ENCODE measurements at regions not wholly inside any gene's neighbourhood (a gene's known extent, or its start where the extent isn't known, plus 50 kb on each side); places are given as distances from the start of the nearest gene placed in this dataset.

GRCh38 chr6:2524090-2524489 is 226.6 kb downstream of the MYLK4 start:
- TF ChIP-seq SUZ12 (IDR thresholded peaks at IDR 0.05; ENCODE audit: extremely low read depth, insufficient read depth, insufficient read length) = no peak
- TF ChIP-seq YY1 (IDR thresholded peaks at IDR 0.05; ENCODE audit: insufficient read depth, insufficient read length) = no peak
- TF ChIP-seq ZNF274 (IDR thresholded peaks at IDR 0.05; ENCODE audit: low read depth, low read length) = no peak
- Histone ChIP-seq H3K9ac (ENCODE audit: insufficient read length, low read depth) (no peak overlapping the region), H3K9me3 (ENCODE audit: insufficient read depth, low read length) (peaks cover 20% of the 10 kb centered on the region), H3K36me3 (ENCODE audit: insufficient read depth, insufficient read length, low read length) (no peaks in the 10 kb centered on the region), H3K4me3 (ENCODE audit: insufficient read length, low read depth) (no peak overlapping the region), H3K4me1 (ENCODE audit: insufficient read depth, insufficient read length) (no peaks in the 10 kb centered on the region), H3K27me3 (ENCODE audit: insufficient read depth, insufficient read length) (no peaks in the 10 kb centered on the region)
- DNase-seq (ENCODE audit: low read depth, low spot score) = peak; percentile 13

DNA sequence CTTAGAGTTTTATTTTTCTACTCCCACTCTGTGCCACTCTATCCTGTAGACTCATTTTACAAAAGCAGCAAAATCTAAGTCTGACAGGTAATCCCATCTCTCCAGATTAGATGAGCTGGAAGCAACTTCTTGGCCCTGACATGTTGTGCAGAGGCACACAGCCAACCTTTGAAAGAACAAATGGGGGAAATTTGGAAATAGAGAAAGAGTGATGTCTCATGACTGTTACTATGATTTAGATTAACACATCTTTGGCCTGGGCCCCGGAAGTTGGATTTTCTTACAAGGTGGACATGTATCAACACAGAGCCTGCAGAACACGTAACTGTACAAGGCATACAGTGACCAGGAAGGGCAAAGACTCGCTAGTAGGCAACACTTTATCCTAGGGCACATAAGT is 227.7 kb downstream of the MYLK4 start:
- Histone ChIP-seq H3K9me3 (ENCODE audit: insufficient read depth, low read length) (peaks cover 25% of the 10 kb centered on the region), H3K9ac (ENCODE audit: insufficient read length, low read depth) (no peak overlapping the region), H3K4me3 (ENCODE audit: insufficient read length, low read depth) (no peak overlapping the region), H3K36me3 (ENCODE audit: insufficient read depth, insufficient read length, low read length) (no peaks in the 10 kb centered on the region), H3K27me3 (ENCODE audit: insufficient read depth, insufficient read length) (no peaks in the 10 kb centered on the region), H3K4me1 (ENCODE audit: insufficient read depth, insufficient read length) (no peaks in the 10 kb centered on the region)
- TF ChIP-seq SUZ12 (IDR thresholded peaks at IDR 0.05; ENCODE audit: extremely low read depth, insufficient read depth, insufficient read length) (no peak), ZNF274 (IDR thresholded peaks at IDR 0.05; ENCODE audit: low read depth, low read length) (no peak), YY1 (IDR thresholded peaks at IDR 0.05; ENCODE audit: insufficient read depth, insufficient read length) (no peak)
- DNase-seq (ENCODE audit: low read depth, low spot score) = no peak

DNA sequence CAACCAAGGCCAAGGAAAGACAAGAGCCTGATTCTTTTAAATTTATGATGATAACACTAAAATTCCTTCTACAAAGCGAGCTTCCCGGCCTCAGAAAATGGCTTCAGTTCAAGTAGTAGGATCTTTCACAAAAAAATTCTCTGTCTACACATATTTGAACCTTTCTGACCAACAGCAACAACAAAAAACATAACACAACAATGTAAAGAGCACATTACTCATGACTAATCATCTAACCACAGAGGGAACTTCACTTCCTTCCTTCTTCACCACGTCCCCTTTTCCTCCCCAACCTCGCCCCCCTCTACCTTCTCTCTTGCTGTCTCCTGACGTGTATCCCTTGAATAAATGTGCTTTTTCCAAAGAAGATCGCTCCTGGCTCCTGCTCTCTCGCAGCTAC is 228.2 kb downstream of the MYLK4 start:
- DNase-seq (ENCODE audit: low read depth, low spot score) = no peak
- H3K9me3 ChIP-seq (ENCODE audit: insufficient read depth, low read length) = peaks cover 25% of the 10 kb centered on the region
- no peaks in the 10 kb centered on the region for H3K36me3 ChIP-seq (ENCODE audit: insufficient read depth, insufficient read length, low read length)
- no peaks in the 10 kb centered on the region for H3K4me1 ChIP-seq (ENCODE audit: insufficient read depth, insufficient read length)
- no peaks in the 10 kb centered on the region for H3K27me3 ChIP-seq (ENCODE audit: insufficient read depth, insufficient read length)
- H3K4me3 ChIP-seq (ENCODE audit: insufficient read length, low read depth) = no peak overlapping the region
- no peak overlapping the region for H3K9ac ChIP-seq (ENCODE audit: insufficient read length, low read depth)
- no peak for TF ChIP-seq SUZ12 (IDR thresholded peaks at IDR 0.05; ENCODE audit: extremely low read depth, insufficient read depth, insufficient read length)
- TF ChIP-seq ZNF274 (IDR thresholded peaks at IDR 0.05; ENCODE audit: low read depth, low read length) = no peak
- TF ChIP-seq YY1 (IDR thresholded peaks at IDR 0.05; ENCODE audit: insufficient read depth, insufficient read length) = no peak

GRCh38 chr6:2517855-2518473 is 232.8 kb downstream of the MYLK4 start:
- TF ChIP-seq SUZ12 (IDR thresholded peaks at IDR 0.05; ENCODE audit: extremely low read depth, insufficient read depth, insufficient read length) (no peak), ZNF274 (IDR thresholded peaks at IDR 0.05; ENCODE audit: low read depth, low read length) (no peak), YY1 (IDR thresholded peaks at IDR 0.05; ENCODE audit: insufficient read depth, insufficient read length) (no peak)
- peaks cover 20% of the 10 kb centered on the region for H3K9me3 ChIP-seq (ENCODE audit: insufficient read depth, low read length)
- no peaks in the 10 kb centered on the region for H3K36me3 ChIP-seq (ENCODE audit: insufficient read depth, insufficient read length, low read length)
- DNase-seq (ENCODE audit: low read depth, low spot score) = no peak
- no peaks in the 10 kb centered on the region for H3K4me1 ChIP-seq (ENCODE audit: insufficient read depth, insufficient read length)
- H3K4me3 ChIP-seq (ENCODE audit: insufficient read length, low read depth) = no peak overlapping the region
- no peak overlapping the region for H3K9ac ChIP-seq (ENCODE audit: insufficient read length, low read depth)
- no peaks in the 10 kb centered on the region for H3K27me3 ChIP-seq (ENCODE audit: insufficient read depth, insufficient read length)

- H3K4me3 ChIP-seq (ENCODE audit: insufficient read length, low read depth) = no peak overlapping the region
- no peak for TF ChIP-seq SUZ12 (IDR thresholded peaks at IDR 0.05; ENCODE audit: extremely low read depth, insufficient read depth, insufficient read length)
- DNase-seq (ENCODE audit: low read depth, low spot score) = no peak
- peaks cover 20% of the 10 kb centered on the region for H3K9me3 ChIP-seq (ENCODE audit: insufficient read depth, low read length)
- H3K36me3 ChIP-seq (ENCODE audit: insufficient read depth, insufficient read length, low read length) = no peaks in the 10 kb centered on the region
- H3K9ac ChIP-seq (ENCODE audit: insufficient read length, low read depth) = no peak overlapping the region
- no peaks in the 10 kb centered on the region for H3K27me3 ChIP-seq (ENCODE audit: insufficient read depth, insufficient read length)
- no peaks in the 10 kb centered on the region for H3K4me1 ChIP-seq (ENCODE audit: insufficient read depth, insufficient read length)
These were observed 233.3 kb downstream of the MYLK4 start for GRCh38 chr6:2517401-2517800.

- H3K4me1 ChIP-seq (ENCODE audit: insufficient read depth, insufficient read length) = no peaks in the 10 kb centered on the region
- no peak overlapping the region for H3K9ac ChIP-seq (ENCODE audit: insufficient read length, low read depth)
- H3K9me3 ChIP-seq (ENCODE audit: insufficient read depth, low read length) = peaks cover 20% of the 10 kb centered on the region
- no peak for TF ChIP-seq SUZ12 (IDR thresholded peaks at IDR 0.05; ENCODE audit: extremely low read depth, insufficient read depth, insufficient read length)
- no peak for TF ChIP-seq ZNF274 (IDR thresholded peaks at IDR 0.05; ENCODE audit: low read depth, low read length)
- no peak for TF ChIP-seq YY1 (IDR thresholded peaks at IDR 0.05; ENCODE audit: insufficient read depth, insufficient read length)
- no peak overlapping the region for H3K4me3 ChIP-seq (ENCODE audit: insufficient read length, low read depth)
- no peaks in the 10 kb centered on the region for H3K36me3 ChIP-seq (ENCODE audit: insufficient read depth, insufficient read length, low read length)
- H3K27me3 ChIP-seq (ENCODE audit: insufficient read depth, insufficient read length) = no peaks in the 10 kb centered on the region
- no peak for DNase-seq (ENCODE audit: low read depth, low spot score)
These were observed 234.7 kb downstream of the MYLK4 start for GRCh38 chr6:2516059-2516458.

GRCh38 chr6:2514965-2515543 is 235.7 kb downstream of the MYLK4 start:
- H3K27me3 ChIP-seq (ENCODE audit: insufficient read depth, insufficient read length) = no peaks in the 10 kb centered on the region
- H3K4me1 ChIP-seq (ENCODE audit: insufficient read depth, insufficient read length) = no peaks in the 10 kb centered on the region
- no peak for DNase-seq (ENCODE audit: low read depth, low spot score)
- H3K4me3 ChIP-seq (ENCODE audit: insufficient read length, low read depth) = no peak overlapping the region
- no peaks in the 10 kb centered on the region for H3K36me3 ChIP-seq (ENCODE audit: insufficient read depth, insufficient read length, low read length)
- TF ChIP-seq YY1 (IDR thresholded peaks at IDR 0.05; ENCODE audit: insufficient read depth, insufficient read length) (no peak), SUZ12 (IDR thresholded peaks at IDR 0.05; ENCODE audit: extremely low read depth, insufficient read depth, insufficient read length) (no peak)
- H3K9me3 ChIP-seq (ENCODE audit: insufficient read depth, low read length) = peaks cover 14% of the 10 kb centered on the region
- no peak overlapping the region for H3K9ac ChIP-seq (ENCODE audit: insufficient read length, low read depth)

All from NT2/D1 (cell line).